ENCODE measurements at regions not wholly inside any gene's neighbourhood (a gene's known extent, or its start where the extent isn't known, plus 50 kb on each side); places are given as distances from the start of the nearest gene placed in this dataset.

GRCh38 chr1:69215883-69216282, 351.8 kb upstream of the LRRC7 start:
- TF ChIP-seq TARDBP (IDR thresholded peaks at IDR 0.05) (no peak), SP1 (IDR thresholded peaks at IDR 0.05) (no peak), SUZ12 (IDR thresholded peaks at IDR 0.05) (no peak), ZNF384 (IDR thresholded peaks at IDR 0.05) (no peak), FOXM1 (IDR thresholded peaks at IDR 0.05; ENCODE audit: borderline replicate concordance) (no peak), LEF1 (IDR thresholded peaks at IDR 0.05; ENCODE audit: borderline replicate concordance) (no peak), ELF4 (IDR thresholded peaks at IDR 0.05) (no peak)

Measured in HEK293T (cell line).